NCI-H2081 (cell line): ENCODE measurements at regions not wholly inside any gene's neighbourhood (a gene's known extent, or its start where the extent isn't known, plus 50 kb on each side); places are given as distances from the start of the nearest gene placed in this dataset.

Experiments used
- DNase-seq, 2 experiments: peaks; one replicate each; lab custom pipeline; 2025; lab: John Stamatoyannopoulos, UW

DNA sequence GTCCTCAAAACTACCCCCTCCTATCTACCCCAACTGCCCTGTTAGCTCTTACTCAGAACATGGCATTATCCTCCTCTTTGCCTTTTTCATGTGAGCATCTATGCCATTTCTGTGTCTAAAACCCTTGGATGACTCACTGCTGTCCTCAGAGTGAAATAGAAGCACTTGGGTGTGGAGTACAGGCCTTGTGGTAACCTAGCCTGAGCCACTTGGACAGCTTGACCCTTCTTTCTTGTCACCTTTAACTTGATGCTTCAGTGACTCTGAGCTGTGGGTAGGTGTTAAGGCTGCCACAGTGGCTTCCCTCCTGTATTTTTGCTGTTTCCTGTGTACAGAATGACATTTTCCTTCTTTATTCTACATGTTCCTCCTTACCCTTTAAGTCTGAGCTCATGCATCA, 391.4 kb downstream of the SH3GL2 start:
- no peak for DNase-seq

- DNase-seq, result no peak
These were observed 399.9 kb downstream of the SH3GL2 start for GRCh38 chr9:17978773-17979172.

- peak in 1 of 2 experiments; percentile 13 for DNase-seq
These were observed 407.7 kb downstream of the SH3GL2 start for GRCh38 chr9:17986595-17986994.

GRCh38 chr9:17987189-17987588, 408.3 kb downstream of the SH3GL2 start:
- no peak for DNase-seq

DNA sequence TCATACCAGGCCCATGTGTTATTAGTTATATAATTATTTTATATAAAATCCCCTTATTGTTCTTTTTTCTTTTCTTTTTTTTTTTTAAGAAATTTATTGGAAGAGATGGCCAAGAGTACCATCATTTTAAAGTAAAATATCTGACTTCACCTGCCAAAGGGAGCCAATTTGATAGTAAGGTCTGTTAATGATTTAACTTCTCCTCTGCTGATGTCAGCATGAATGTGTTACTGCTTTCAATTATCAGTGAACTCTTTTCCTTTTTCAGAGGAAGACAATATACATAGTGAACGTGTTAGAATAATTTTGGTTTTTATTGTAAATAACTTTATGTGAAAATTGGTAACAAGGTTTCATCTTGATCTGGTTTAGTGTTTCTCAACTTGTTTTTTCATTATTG, 409.6 kb downstream of the SH3GL2 start:
- DNase-seq, result no peak

GRCh38 chr9:17990602-17991001, 411.7 kb downstream of the SH3GL2 start:
- DNase-seq, result no peak

DNA sequence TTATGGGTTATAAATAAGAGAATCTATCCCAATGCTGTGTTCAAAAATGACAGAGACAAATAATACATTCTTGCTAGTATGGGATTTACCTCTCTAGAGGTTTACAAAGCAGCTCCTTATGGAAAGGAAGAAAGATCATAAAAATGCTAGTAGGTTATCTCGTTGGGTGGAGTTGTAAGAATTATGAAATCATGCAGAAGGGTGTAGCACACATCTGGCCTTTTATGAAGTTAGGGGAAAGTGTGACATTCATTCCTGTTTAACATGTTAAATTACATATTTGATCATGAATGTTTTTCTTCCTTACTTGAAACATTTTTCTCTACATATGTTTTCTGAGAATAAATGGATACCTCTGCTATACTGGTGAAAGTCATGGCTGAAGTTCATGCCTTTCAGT, 414.2 kb downstream of the SH3GL2 start:
- DNase-seq, result no peak

DNA sequence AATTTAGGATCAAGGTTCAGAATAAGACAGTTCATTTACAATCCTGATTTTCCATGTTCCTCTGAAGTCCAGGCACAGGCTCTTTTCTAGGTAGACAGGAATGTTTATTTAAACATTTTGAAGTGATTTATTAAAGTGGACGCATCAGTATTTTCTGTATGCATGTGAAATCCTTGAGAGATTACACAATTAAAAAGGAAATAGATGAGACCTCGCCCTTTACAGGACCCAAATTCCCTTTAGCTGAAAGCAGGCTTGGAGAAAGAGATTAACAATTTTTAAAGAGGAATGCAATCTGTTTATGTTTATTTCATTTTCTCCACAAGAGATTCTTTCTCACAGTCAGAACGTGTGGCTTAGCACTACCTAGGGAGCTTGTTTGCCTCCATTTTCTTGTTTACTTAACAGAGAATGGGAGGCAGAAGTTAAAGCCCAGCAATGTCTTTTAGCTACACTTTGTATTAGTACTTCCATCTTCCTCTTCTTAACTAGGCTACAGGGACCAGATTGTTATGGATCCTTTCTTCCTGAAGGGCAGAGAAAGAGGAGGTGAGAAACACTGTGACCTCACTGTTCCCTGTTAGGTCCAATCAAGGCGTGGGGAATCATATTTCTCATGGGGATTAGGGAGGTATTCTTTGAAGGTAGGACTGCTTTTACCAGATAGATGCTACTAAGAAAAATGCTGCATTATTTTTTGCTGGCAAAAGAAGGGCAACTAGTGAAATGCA, 416.0 kb downstream of the SH3GL2 start:
- DNase-seq, result no peak

DNA sequence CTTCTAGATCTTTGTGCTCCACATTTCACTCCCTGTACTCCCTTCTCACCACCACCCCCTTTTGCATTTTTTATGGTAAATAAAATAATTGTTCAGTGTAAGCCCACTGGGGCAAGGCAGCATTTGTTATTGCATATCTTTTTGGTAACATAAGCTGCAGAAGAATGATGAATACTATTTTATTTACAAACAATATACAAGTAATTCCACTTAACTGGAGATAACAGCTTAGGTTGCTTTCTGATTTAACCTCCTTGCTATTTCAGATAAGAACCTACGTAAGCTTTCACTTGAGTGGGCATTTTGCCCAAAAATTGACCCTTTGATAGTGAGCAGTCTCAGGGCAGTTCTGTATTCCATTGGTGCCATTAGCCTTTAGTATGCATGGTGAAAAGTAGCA, 417.9 kb downstream of the SH3GL2 start:
- DNase-seq, result no peak

- no peak for DNase-seq
These were observed 424.0 kb downstream of the SH3GL2 start for GRCh38 chr9:18002718-18003438.

DNA sequence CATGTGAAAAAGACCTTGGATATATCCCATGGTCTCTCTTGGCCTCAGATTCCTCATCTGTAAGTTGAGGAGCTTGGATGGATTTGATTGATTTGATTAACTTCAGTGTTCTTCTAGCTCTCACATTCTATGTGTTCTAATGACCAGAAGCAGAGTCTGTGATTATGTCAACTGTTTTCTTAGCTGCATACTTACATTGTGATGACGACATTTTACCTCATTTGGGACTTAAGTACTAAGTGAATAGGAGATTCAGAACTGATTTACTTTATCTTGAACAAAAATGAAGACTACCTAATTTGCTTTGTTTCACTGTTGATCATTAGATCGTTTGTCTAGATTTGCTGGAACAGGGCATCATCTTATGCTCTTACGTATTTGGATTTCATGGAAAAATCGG, 427.7 kb downstream of the SH3GL2 start:
- no peak for DNase-seq

DNA sequence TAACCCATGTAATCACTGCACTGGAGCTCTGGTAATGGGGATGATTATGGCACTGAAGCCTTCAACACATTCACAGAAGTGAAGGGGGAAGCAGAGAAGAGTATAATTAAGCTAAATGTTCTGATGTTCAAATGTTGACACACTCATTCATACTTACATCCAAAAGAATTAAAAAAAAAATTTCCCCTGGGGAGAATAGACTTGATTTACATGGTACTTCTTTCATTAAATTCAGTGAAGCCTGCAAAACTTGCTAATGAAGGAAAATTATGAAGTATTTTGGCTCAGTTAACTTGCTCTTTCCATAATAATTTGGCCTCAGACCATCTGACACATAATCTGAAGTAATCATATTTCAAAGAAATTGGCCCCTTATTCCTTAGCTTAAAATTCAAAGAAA, 428.8 kb downstream of the SH3GL2 start:
- peak; percentile 96 to 100 for DNase-seq

GRCh38 chr9:18009902-18010301, 431.0 kb downstream of the SH3GL2 start:
- DNase-seq, result no peak

DNA sequence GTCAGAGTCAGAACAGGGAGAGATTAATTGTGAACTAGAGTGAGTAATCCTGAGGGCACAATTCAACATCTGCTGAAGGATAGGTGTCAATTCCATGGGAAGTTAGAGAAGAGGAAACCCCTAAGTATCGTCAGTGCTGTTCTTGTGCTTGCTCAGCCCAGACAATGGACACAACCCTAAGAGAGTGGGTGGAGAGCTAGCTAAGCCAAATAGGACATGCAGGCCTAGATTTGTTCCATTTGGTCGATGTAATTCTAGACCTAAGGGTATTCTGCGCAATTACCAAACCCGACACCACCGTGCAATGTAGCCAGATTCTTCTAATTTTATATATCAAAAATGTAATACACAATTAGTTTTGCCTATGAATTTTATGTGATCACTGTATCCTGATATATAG, 431.6 kb downstream of the SH3GL2 start:
- no peak for DNase-seq

GRCh38 chr9:18012170-18012569, 433.3 kb downstream of the SH3GL2 start:
- DNase-seq, result no peak

DNA sequence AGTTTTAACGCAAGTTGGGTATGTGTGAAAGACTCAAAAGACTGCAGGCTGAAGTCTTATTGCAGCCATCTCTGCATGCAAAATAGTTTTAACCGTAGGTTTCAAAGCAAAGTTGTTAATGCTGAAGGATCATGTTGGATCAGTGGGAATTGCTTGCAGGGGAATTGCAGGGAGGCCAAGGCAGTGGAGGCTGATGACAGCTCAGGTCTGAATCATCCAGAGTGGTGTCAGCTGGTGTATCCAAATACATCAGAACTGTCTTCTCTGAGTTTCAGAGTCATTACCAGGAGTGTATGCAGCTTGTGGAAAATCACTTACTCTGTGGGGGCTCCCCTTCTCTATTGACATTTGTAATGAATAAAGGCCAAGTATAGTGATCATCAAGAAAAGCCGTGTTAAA, 435.7 kb downstream of the SH3GL2 start:
- no peak for DNase-seq

GRCh38 chr9:18015116-18015515, 436.2 kb downstream of the SH3GL2 start:
- DNase-seq, result no peak

GRCh38 chr9:18017136-18017535, 438.3 kb downstream of the SH3GL2 start:
- no peak for DNase-seq

GRCh38 chr9:18018221-18018620, 439.4 kb downstream of the SH3GL2 start:
- no peak for DNase-seq

DNA sequence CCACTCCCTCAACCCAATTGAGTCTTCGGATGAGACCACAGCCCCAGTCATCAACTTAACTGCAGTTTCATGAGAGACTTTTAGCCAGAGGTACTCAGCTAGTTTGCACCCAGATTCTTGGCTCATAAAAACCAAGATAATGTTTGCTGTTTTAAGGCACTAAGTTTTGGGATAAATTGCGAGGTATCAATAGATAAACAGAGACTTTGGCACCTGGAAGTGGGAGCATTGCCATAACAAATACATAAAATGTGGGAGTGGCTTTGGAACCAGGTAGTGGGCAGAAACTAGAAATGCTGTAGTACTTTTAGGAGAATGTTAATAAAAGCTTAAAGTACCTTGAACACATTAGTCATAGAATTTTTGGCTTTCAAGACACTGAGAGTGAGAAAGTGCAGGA, 439.8 kb downstream of the SH3GL2 start:
- DNase-seq, result no peak

GRCh38 chr9:18020121-18020745, 441.4 kb downstream of the SH3GL2 start:
- DNase-seq, result no peak

- DNase-seq, result no peak
These were observed 443.8 kb downstream of the SH3GL2 start for GRCh38 chr9:18022642-18023041.

GRCh38 chr9:18023332-18023731, 444.5 kb downstream of the SH3GL2 start:
- DNase-seq, result no peak
